ENCODE measurements at regions not wholly inside any gene's neighbourhood (a gene's known extent, or its start where the extent isn't known, plus 50 kb on each side); places are given as distances from the start of the nearest gene placed in this dataset.

GRCh38 chr20:16810216-16810615 lies 62.1 kb downstream of the OTOR start:
- Histone ChIP-seq H2AK5ac (ENCODE audit: insufficient read length, low read length) (no peak overlapping the region), H3K4ac (ENCODE audit: low read depth, low read length) (no peak overlapping the region), H3K14ac (ENCODE audit: insufficient read depth, low read length) (no peak overlapping the region), H3K27me3 (ENCODE audit: insufficient read depth, low read length) (no peaks in the 10 kb centered on the region), H2BK120ac (ENCODE audit: low read depth, low read length, poor library complexity, severe bottlenecking) (no peak overlapping the region), H4K91ac (ENCODE audit: insufficient read length, low read depth, low read length) (no peak overlapping the region), H2BK15ac (ENCODE audit: low read depth, low read length) (no peak overlapping the region), H3K79me1 (ENCODE audit: insufficient read depth, low read depth, low read length, poor library complexity, severe bottlenecking) (no peaks in the 10 kb centered on the region), H3K79me2 (ENCODE audit: insufficient read depth, low read length) (no peaks in the 10 kb centered on the region), H3K4me2 (ENCODE audit: insufficient read depth, insufficient read length, low read length) (no peak overlapping the region), H3K27ac (ENCODE audit: insufficient read length, low read depth, low read length) (no peak overlapping the region), H2BK20ac (ENCODE audit: low read depth, low read length, poor library complexity, severe bottlenecking) (no peak overlapping the region), H3K9me3 (ENCODE audit: control insufficient read depth, low read depth, low read length) (no peaks in the 10 kb centered on the region), H3K23ac (ENCODE audit: insufficient read length, low read depth, low read length) (no peak overlapping the region), H3K9ac (ENCODE audit: extremely low read depth, insufficient read length, low read length) (no peak overlapping the region), H4K8ac (replicated peaks; ENCODE audit: insufficient read length, low read depth, low read length) (no peak overlapping the region), H2BK5ac (ENCODE audit: insufficient read length, low read length) (no peak overlapping the region), H3K18ac (ENCODE audit: insufficient read length, low read depth, low read length) (no peak overlapping the region), H3K56ac (ENCODE audit: insufficient read length, low read depth, low read length) (no peak overlapping the region), H4K20me1 (ENCODE audit: control insufficient read depth, insufficient read depth, insufficient read length) (no peaks in the 10 kb centered on the region), H2BK12ac (ENCODE audit: insufficient read length, low read depth, low read length) (no peak overlapping the region), H3T11ph (ENCODE audit: low read length) (no peak overlapping the region), H3K23me2 (ENCODE audit: insufficient read length, low read depth, low read length, poor library complexity, severe bottlenecking) (no peaks in the 10 kb centered on the region), H2AFZ (ENCODE audit: low read length) (no peak overlapping the region), H3K4me1 (ENCODE audit: insufficient read depth, low read length) (peaks cover under 1% of the 10 kb centered on the region; the same call in 1 of the 2 replicates), H4K5ac (ENCODE audit: insufficient read length, low read depth, low read length) (no peak overlapping the region)
- H3K4me1 Mint-ChIP-seq = peaks cover 4 to 5% of the 10 kb centered on the region in 2 experiments
- H3K4me3 Mint-ChIP-seq = no peak overlapping the region
- DNase-seq = no peak
- no peaks in the 10 kb centered on the region for H3K36me3 Mint-ChIP-seq (ENCODE audit: insufficient read depth in 1 of 3, low read depth in 3 of 3)
- WGBS (ENCODE audit: extremely low coverage, insufficient read length, low lambda C conversion rate) = no CpG with 5 or more reads among the region's 3 CpGs
- no peak overlapping the region for H3K27ac Mint-ChIP-seq
- no peaks in the 10 kb centered on the region; the same call in 1 of the 2 replicates for H3K27me3 Mint-ChIP-seq (ENCODE audit: low read depth)
- H3K9me3 Mint-ChIP-seq = no peaks in the 10 kb centered on the region
- TF ChIP-seq, protein P1, sequence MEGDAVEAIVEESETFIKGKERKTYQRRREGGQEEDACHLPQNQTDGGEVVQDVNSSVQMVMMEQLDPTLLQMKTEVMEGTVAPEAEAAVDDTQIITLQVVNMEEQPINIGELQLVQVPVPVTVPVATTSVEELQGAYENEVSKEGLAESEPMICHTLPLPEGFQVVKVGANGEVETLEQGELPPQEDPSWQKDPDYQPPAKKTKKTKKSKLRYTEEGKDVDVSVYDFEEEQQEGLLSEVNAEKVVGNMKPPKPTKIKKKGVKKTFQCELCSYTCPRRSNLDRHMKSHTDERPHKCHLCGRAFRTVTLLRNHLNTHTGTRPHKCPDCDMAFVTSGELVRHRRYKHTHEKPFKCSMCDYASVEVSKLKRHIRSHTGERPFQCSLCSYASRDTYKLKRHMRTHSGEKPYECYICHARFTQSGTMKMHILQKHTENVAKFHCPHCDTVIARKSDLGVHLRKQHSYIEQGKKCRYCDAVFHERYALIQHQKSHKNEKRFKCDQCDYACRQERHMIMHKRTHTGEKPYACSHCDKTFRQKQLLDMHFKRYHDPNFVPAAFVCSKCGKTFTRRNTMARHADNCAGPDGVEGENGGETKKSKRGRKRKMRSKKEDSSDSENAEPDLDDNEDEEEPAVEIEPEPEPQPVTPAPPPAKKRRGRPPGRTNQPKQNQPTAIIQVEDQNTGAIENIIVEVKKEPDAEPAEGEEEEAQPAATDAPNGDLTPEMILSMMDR (conservative IDR thresholded peaks at IDR 0.05) = no peak

All from H9 (cell line).